Smooth muscle cell (in vitro differentiated cells): ENCODE measurements at regions not wholly inside any gene's neighbourhood (a gene's known extent, or its start where the extent isn't known, plus 50 kb on each side); places are given as distances from the start of the nearest gene placed in this dataset.

Experiments
- DNase-seq: peaks from one replicate; lab custom pipeline; 2025; ENCODE audit not compliant: unreplicated experiment; lab: John Stamatoyannopoulos, UW
- H2AFZ ChIP-seq: fragments of 200-600 bp; sonication (generic); 2 replicates; pipeline ENCODE4 v1.6.0; 2016; ENCODE audit warnings: antibody characterized with exemption, low read depth, mild to moderate bottlenecking
- H3F3A ChIP-seq: fragments of 200-600 bp; sonication (generic); 2 replicates; pipeline ENCODE4 v1.6.0; 2017; ENCODE audit warnings: antibody characterized with exemption, low read depth
- H3K27ac ChIP-seq: fragments of 200-600 bp; sonication (generic); 2 replicates; pipeline ENCODE4 v1.5.1; 2016; ENCODE audit warnings: low read depth, mild to moderate bottlenecking
- H3K27me3 ChIP-seq: fragments of 200-600 bp; sonication (generic); 2 replicates; pipeline ENCODE4 v1.6.1; 2016; ENCODE audit warnings: low read depth, mild to moderate bottlenecking
- H3K36me3 ChIP-seq: fragments of 200-600 bp; sonication (generic); 2 replicates; pipeline ENCODE4 v1.5.1; 2016; ENCODE audit warnings: low read depth
- H3K4me1 ChIP-seq: fragments of 200-600 bp; sonication (generic); 2 replicates; pipeline ENCODE4 v1.5.1; 2016; ENCODE audit warnings: low read depth
- H3K4me2 ChIP-seq: fragments of 200-600 bp; sonication (generic); 2 replicates; pipeline ENCODE4 v1.6.0; 2016; ENCODE audit warnings: mild to moderate bottlenecking
- H3K4me3 ChIP-seq: fragments of 200-600 bp; sonication (generic); 2 replicates; pipeline ENCODE4 v1.5.1; 2016; ENCODE audit warnings: mild to moderate bottlenecking
- H3K79me2 ChIP-seq: fragments of 200-600 bp; sonication (generic); 2 replicates; pipeline ENCODE4 v1.6.0; 2016; ENCODE audit warnings: low read depth, mild to moderate bottlenecking
- H3K9ac ChIP-seq: fragments of 200-600 bp; sonication (generic); 2 replicates; pipeline ENCODE4 v1.6.0; 2016; ENCODE audit warnings: low read depth
- H3K9me3 ChIP-seq: fragments of 200-600 bp; sonication (generic); replicated peaks from 2 replicates; pipeline ENCODE4 v1.5.1; 2016; ENCODE audit warnings: low read depth
- H4K20me1 ChIP-seq: fragments of 200-600 bp; sonication (generic); 2 replicates; pipeline ENCODE4 v1.6.0; 2016; ENCODE audit warnings: low read depth
- WGBS: methylation state at CpG from one replicate; pipeline ENCODE4 v1.1.7; 2016; ENCODE audit warnings: low lambda C conversion rate; 5-methylcytosine and 5-hydroxymethylcytosine counted together
- TF ChIP-seq, protein P1 (sequence below): fragments of 200-600 bp; sonication (generic); IDR thresholded peaks from 2 replicates; pipeline ENCODE4 v1.5.1; 2017; ENCODE audit warnings: borderline replicate concordance, mild to moderate bottlenecking, antibody characterized with exemption; ENCODE audit not compliant: insufficient read depth, poor library complexity, severe bottlenecking

DNA sequence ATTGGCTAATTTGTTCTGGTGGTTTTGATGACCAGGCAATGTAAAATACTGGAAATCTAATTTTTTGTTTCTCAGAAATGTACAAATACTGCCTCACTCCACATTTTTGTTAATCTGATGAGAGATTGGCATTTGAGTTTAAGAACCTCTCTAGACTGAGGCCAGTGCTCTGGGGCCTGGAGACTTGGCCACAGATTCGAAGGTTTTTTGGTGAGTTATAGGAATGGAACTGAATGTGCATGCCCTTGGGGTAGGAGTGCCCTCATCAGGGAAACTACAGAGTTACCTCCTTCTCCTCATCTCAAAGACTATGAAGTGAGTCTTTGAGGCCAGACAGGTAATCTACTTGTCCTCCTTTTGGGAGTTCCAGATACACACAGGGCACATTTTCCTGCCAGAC lies 347.9 kb downstream of the LTN1 start:
- no peak overlapping the region for H3K27ac ChIP-seq

DNA sequence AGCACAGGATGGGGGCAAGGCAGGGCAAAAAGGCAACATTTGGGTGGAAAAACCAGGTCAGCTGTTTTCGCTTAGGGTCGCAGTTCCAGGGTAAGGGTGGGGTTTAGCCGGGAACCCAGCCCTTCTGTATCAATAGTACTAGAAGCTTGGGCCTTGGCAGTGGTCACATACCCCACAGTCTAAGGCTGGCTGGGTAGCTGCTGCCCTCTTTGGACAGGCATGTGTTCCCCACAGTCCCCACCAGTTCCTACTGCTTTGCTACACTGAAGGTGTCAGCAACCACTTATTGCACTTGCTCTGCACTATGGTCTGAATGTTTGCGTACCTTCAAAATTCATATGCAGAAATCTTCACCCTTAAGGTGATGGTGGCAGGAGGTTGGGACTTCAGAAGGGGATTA lies 349.8 kb downstream of the LTN1 start:
- H3K4me3 ChIP-seq = no peak overlapping the region
- H3K4me2 ChIP-seq = no peak overlapping the region
- peaks cover 5% of the 10 kb centered on the region for H3K4me1 ChIP-seq
- H3F3A ChIP-seq = no peaks in the 10 kb centered on the region
- no peaks in the 10 kb centered on the region for H3K79me2 ChIP-seq
- no peaks in the 10 kb centered on the region for H4K20me1 ChIP-seq
- no peak for DNase-seq
- TF ChIP-seq, protein P1, sequence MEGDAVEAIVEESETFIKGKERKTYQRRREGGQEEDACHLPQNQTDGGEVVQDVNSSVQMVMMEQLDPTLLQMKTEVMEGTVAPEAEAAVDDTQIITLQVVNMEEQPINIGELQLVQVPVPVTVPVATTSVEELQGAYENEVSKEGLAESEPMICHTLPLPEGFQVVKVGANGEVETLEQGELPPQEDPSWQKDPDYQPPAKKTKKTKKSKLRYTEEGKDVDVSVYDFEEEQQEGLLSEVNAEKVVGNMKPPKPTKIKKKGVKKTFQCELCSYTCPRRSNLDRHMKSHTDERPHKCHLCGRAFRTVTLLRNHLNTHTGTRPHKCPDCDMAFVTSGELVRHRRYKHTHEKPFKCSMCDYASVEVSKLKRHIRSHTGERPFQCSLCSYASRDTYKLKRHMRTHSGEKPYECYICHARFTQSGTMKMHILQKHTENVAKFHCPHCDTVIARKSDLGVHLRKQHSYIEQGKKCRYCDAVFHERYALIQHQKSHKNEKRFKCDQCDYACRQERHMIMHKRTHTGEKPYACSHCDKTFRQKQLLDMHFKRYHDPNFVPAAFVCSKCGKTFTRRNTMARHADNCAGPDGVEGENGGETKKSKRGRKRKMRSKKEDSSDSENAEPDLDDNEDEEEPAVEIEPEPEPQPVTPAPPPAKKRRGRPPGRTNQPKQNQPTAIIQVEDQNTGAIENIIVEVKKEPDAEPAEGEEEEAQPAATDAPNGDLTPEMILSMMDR = no peak
- WGBS = 92% methylated on average over 4 of the region's 4 CpGs
- no peaks in the 10 kb centered on the region for H3K36me3 ChIP-seq
- no peaks in the 10 kb centered on the region for H3K27me3 ChIP-seq
- H3K27ac ChIP-seq = no peak overlapping the region
- H3K9ac ChIP-seq = no peak overlapping the region
- H2AFZ ChIP-seq = no peak overlapping the region
- no peaks in the 10 kb centered on the region for H3K9me3 ChIP-seq

More for the DNA sequence above, 347.9 kb downstream of the LTN1 start:
- Histone ChIP-seq H3K4me1 (peaks cover 5% of the 10 kb centered on the region), H3K36me3 (no peaks in the 10 kb centered on the region), H3K27me3 (no peaks in the 10 kb centered on the region), H3K79me2 (no peaks in the 10 kb centered on the region), H3F3A (no peaks in the 10 kb centered on the region), H3K4me2 (no peak overlapping the region), H3K9me3 (no peaks in the 10 kb centered on the region), H4K20me1 (no peaks in the 10 kb centered on the region), H2AFZ (no peak overlapping the region), H3K4me3 (no peak overlapping the region), H3K9ac (no peak overlapping the region)
- 74% methylated on average over 1 of the region's 1 CpG for WGBS
- DNase-seq = no peak
- TF ChIP-seq, protein P1 = no peak

DNA sequence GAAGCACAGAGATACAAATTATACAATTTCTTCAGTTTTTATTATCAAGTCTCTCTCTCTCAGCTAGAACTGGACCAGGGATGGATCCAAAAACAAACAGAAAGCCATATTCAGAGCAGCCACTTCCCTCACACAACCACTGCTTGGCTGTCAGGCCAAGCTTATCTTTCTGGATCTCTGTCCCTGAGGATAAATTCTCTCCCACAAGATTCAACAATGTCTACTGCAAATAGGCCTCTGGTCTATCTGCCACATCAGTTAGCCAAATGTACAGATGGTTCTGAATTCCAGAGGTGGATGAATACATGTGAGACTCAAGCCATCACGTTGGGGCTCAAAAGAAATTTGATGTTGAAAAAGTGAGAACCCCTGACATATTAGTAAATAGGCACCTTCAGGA lies 350.9 kb downstream of the LTN1 start:
- no peak overlapping the region for H2AFZ ChIP-seq
- WGBS = 74% methylated on average over 1 of the region's 1 CpG
- H3K27me3 ChIP-seq = no peaks in the 10 kb centered on the region
- no peak overlapping the region for H3K4me3 ChIP-seq
- H3K9ac ChIP-seq = no peak overlapping the region
- no peak overlapping the region for H3K27ac ChIP-seq
- peaks cover 5% of the 10 kb centered on the region for H3K4me1 ChIP-seq
- H3F3A ChIP-seq = no peaks in the 10 kb centered on the region
- no peaks in the 10 kb centered on the region for H3K9me3 ChIP-seq
- H3K4me2 ChIP-seq = no peak overlapping the region
- H4K20me1 ChIP-seq = no peaks in the 10 kb centered on the region
- no peaks in the 10 kb centered on the region for H3K36me3 ChIP-seq
- H3K79me2 ChIP-seq = no peaks in the 10 kb centered on the region
- DNase-seq = no peak
- TF ChIP-seq, protein P1 = no peak

DNA sequence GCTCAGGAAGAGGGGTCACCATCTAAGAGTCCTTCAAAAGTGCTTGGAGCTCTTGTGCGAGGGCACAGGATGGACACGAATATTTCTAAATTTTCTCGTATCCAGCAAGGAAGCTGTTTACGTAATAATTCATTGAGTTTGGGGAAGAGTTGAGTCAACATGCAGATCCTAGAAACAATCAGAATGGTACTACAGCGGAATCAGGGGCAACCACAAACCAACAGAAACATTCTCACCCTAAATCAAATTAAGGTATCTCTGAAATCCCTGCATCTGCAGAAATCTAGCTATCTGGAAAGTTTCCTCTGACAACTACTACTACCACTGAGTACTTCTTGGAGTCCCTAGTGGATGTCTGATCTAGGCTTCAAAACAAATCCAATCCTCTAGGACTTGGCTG lies 352.4 kb downstream of the LTN1 start:
- H3F3A ChIP-seq = no peaks in the 10 kb centered on the region
- TF ChIP-seq, protein P1 = no peak
- H3K27me3 ChIP-seq = no peaks in the 10 kb centered on the region
- H3K4me3 ChIP-seq = no peak overlapping the region
- WGBS = 73% methylated on average over 5 of the region's 5 CpGs
- no peak overlapping the region for H3K9ac ChIP-seq
- H2AFZ ChIP-seq = no peak overlapping the region
- no peaks in the 10 kb centered on the region for H3K9me3 ChIP-seq
- DNase-seq = no peak
- no peak overlapping the region for H3K4me2 ChIP-seq
- H3K4me1 ChIP-seq = peaks cover 5% of the 10 kb centered on the region
- no peak overlapping the region for H3K27ac ChIP-seq
- H4K20me1 ChIP-seq = no peaks in the 10 kb centered on the region
- no peaks in the 10 kb centered on the region for H3K79me2 ChIP-seq
- H3K36me3 ChIP-seq = no peaks in the 10 kb centered on the region
